Suppressor macrophage treated with lipopolysaccharide for 1 hour (primary cell): ENCODE measurements at regions not wholly inside any gene's neighbourhood (a gene's known extent, or its start where the extent isn't known, plus 50 kb on each side); places are given as distances from the start of the nearest gene placed in this dataset.
A peak's percentile ranks its signal among the peaks of the same experiment; 100 is the strongest.
"Not testable (repeated sequence)": the region's sequence is repeated elsewhere in the genome, so short reads cannot be mapped to it uniquely, and the experiment has no call there.

Experiments used
- DNase-seq, 3 donors: peaks; one replicate each; pipeline ENCODE4 v3.0.0-alpha.2; 2020 to 2022

DNA sequence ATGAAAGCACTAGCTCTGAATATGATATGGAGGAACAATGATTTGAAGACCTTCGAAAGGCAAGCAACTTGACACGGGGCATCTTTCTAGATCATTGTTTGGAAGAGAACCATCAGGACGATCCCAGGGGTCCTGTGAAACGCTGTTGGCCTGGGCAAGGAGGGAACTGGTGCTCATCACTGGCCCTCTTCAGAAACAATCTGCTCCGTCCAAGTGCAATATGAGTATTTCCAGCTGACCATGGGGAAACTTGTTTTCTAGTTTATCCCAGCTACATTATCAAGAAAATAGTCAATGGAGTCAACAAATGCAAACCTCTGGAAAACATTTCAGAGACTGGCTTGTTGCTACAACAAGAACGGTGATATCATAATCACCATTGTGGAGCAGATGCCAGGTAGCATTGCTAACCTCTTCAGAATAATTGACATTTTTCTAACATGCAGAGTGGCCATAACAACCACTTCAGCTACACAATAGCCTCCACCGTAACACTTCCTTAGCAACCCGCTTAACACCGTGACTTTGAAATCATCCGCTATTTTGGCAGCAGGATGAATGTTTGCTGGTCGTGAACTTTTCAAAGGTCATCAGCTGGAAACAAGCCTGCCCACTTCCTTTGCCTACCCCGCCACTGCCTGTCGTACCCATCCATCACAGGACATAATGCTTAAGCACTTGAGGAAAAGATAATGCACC is 112.0 kb upstream of the PDE10A start:
- DNase-seq: no peak

DNA sequence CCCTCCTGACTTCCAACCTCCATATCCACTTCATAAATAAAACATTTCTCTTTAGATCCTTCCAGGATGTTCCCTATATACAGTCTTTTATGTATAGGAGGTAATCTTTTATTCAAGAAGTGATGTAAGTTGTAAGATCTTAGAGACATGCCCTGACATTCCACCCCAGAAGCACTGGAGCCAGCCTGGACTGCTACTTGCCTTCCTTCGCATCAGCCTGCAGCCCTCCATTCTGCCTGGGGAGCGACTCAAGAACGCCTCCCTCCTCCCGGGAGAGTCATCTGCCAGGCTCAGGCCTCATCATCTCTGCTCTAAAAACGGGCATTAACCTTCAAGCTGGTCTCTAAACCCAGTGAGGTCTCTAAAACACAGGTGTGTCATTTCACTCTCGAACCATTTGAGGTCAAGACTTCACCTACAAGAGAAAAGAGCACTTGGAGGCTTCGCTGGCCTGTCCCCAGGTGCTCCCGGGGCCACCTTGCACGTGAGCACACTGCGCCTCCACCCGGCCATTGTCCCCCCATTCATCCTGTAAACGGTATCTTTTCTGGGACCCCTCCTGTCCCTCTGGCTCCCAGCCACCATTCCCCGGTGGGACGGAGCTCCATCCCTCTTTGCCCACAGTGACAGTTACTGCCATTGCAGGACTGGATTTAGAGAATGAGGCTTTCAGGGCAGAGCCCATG is 107.5 kb upstream of the PDE10A start:
- DNase-seq: no peak

DNA sequence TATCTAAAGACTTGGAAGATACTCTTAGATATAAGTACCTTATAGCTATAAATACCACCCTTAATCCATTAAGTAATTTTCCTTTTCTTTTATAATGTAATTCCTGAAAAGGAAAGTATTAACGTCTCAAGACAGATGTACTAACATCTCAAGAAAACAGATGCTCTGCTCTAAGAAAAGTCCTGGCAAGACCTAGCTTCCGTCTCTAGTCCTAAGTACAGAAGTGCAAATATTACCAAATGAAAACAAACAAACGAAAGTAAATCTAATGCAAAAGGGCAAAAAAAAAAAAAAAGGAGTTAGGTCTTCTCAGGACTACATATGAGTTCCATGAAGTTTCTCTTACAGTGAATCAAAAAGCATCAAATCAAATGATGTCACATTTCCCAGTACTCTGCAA is 106.8 kb upstream of the PDE10A start:
- DNase-seq: no peak

DNA sequence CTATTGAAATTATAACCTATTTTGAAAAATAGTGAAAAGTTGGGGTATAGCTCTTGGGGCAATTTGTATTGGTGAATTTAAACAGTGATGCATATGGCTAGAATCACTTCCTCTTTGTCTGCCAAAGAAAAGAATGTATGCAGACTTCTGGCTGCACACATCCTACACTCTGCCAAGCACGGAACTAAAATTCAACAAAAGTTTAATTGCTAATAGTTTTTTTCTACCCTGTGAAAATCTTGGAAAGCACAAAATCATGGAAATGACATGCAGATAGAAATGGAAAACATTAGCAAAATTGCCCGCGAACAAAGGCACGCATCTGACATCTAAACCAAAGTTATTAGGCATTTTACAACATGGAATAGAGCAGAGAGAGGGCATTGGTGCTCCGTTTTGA is 106.4 kb upstream of the PDE10A start:
- DNase-seq: no peak

DNA sequence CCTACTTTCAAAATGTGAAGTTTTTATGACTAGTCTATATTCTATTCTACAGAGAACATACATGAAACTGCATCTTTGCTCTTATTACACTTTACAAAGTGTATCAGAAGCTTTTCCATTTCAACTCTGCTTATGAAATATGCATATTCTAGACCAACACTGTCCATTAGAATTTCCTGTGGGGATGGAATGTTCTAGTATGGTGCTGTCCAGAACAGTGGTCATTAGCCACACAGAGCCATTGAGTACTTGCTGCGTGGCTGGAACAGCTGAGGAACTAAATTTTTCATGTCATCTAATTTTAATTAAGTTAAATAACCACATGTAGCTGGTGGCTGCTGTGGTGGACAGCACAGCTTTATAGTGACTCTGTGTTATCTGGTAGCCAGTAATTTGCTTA is 105.9 kb upstream of the PDE10A start:
- no peak for DNase-seq

DNA sequence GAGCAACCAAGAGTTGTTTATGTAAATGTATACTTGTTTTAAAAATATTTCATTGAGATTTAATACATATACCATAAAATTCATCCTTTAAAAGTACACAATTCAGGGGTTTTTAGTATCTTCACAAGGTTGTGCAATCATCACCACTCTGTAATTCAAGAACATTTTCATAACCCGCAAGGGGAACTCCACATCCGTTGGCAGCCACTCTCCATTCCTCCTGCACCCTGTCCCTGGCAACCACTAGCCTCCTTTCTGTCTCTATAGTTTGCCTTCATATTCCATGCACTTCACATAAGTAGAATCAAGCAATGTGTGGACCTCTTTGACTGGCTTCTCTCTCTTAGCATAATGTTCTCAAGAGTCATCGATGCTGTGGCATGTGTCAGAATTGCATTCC is 104.2 kb upstream of the PDE10A start:
- DNase-seq: peak in 1 of 3 donors; percentile 27

DNA sequence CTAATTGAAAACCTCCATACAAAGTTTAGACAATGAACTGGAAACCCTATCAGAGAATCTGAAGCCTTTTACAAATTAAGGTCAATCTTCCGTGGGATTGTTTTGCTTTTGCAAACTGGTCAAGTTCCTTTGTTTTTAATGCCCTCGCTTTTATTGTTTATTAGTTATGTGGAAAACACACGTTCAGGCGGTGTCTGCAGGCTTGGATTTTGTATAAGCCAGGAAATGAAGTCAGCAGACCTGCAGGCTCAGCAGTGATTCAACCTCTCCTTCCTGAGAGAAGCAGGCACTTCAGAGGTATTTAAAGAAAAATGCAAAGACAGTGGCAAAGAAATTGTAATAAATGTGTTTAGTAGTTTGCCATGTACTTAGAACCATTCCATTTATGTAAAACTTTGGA is 103.4 kb upstream of the PDE10A start:
- no peak for DNase-seq

DNA sequence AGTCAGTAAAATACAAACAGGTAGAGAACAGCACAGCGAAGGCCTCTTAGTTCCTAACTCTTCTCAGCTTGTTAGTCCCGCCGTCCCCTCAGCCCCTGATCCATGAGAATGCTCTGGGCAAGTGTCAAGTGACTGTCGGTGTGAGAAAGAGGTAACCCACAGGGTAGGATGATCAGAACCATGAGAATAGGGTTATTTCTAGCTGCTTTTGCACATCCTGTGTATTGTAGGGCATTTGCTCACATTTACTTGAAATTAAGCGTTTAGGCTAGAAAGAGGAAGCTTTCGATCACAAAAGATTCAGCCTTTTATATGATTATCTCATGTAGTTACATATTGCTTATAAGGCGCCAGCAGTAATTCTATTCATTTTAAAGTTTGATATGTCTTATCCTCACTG is 103.0 kb upstream of the PDE10A start:
- DNase-seq: no peak

DNA sequence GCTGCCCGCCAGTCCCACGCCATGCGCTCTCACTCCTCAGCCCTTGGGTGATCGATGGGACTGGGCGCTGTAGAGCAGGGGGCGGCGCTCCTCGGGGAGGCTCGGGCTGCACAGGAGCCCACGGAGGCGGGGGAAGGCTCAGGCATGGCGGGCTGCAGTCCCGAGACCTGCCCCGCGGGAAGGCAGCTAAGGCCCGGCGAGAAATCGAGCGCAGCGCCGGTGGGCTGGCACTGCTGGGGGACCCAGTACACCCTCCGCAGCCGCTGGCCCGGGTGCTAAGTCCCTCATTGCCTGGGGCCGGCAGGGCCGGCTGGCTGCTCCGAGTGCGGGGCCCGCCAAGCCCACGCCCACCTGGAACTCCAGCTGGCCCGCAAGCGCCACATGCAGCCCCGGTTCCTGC is 102.2 kb upstream of the PDE10A start:
- DNase-seq: not testable (repeated sequence)

DNA sequence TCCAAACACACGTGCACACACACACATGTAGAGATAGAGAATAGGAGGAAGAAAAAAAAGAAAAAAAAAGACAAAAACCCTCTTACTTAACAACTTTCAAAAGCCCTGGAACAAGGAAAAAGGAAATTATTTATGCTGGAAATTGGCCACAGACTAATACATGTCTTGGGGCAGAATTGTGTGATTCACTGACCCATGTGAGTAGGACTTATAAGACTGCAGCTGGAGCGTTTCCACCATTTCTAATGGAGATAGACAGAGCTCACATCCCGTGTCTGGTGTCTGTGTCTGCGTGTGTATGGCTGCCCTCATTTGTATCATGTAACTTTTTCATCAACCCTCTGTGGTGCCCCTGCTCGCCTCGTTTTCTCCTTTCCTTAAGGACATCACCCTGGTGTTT is 99.8 kb upstream of the PDE10A start:
- no peak for DNase-seq

DNA sequence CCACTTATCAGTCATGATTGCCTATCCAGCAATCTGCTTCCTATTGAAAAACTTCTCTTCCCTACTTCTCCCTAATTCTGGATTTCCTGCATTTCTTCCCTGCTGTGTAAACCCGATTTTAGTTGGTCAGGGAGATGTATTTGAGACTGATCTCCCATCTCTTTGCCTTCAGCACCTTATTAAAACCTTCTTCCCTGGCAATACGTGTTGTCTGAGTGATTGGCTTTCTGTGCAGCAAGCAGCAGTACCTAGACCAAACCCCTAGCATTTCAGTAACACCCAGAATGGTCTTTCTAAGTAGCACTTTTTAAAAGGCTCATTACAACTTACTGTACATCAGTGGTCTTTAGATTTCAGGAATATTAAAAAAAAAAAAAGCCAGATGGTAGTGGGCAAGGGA is 99.1 kb upstream of the PDE10A start:
- DNase-seq: no peak

DNA sequence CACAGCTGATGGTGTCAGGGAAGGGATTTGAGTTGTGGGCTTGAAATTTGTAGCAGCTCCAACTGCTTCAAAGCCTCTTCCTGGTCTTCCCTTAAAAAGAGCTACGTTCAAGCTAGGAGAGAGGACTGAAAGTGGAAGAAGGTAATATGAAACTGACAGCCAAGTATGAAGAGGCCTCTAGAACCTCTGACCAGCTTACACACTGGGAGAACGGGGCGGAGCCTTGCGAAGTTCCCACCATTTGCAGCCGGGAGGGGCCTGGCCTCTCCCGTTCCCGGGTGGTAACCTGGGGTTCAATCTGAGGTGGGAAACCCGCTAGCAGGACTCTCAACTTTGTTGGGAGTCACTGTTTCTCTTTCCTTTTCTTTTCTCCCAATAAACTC is 97.8 kb upstream of the PDE10A start:
- DNase-seq: no peak

DNA sequence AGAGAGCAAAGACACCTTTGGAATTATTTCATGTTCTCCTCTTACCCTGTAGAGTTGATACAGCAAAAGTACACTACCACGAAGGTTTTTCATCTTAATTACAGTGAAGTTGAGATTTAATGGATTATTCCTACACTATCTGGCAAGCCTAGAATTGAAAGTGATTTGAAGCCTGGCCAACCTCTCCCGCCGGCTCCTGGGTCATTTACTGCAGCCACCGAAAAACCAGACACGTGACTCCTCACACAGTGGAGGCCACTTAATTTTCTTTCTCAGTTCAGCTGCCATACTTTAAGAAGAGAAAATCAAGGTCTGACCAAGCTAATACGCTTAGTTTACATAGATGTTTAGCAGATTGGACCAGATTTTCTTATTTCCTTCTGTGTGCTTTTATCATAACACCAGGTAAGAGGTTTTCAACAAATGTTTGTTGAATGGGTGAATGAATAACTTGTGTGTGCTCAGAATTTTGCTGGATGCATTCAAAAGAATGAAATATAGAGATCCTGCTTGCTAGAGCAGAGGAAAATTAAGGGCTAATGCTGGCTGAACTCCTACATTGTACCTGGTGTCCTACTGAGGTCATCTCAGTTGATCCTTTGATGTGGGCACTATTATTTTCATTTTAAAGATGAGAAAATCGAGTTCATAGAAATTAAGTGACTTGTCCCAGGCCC is 97.2 kb upstream of the PDE10A start:
- DNase-seq: no peak

DNA sequence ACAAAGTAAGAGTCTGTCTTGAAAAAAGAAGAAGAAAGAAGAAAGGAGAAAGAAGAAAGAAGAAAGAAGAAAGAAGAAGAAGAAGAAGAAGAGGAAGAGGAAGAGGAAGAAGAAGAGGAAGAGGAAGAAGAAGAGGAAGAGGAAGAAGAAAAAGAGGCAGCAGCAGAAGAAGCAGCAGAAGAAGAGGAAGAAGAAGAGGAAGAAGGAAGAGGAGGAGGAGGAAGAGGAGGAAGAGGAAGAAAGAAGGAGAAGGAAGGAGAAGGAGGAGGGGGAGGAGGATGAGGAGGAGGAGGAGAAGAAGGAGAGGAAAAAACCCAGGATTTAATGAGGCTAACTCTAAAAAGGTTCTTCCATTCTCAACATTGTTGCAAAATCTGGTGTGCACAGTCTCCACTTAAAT is 95.4 kb upstream of the PDE10A start:
- DNase-seq: no peak

DNA sequence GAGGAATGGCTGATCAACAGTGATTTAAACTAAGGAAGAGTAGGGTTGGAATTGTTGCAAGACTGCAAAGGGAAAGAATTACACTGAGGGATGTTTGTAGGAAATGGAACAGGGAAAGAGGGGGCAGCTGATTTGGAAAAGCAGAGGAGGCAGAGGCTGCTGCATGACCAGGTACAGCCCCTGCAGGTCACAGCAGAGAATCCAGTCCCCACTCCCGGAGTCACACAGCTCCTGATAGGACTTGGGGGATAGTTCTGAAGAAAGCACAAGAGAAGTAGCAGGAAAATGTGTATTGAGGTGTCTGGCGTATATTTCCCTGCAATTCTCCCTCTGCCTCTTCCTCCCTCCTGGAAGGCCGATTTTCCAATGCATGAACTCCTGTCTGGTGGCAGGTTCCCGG is 92.5 kb upstream of the PDE10A start:
- no peak for DNase-seq

DNA sequence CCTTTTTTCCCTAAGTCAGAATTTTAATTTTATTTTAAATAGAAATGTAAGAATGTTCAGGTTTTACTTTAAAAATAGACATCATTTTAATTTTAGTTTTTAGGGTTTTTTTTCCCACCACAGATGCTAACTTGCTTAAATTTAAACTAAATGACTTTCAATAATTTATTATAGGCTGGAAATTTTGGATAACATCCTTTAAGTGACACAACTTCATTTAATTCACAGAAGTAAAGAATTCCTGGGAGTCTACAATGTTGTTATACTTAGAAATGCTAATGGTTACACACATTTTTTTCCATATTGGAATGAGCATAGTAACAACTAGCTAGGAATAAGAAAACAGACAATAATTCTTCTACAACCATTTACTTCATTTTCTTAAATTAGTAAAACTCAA is 90.5 kb upstream of the PDE10A start:
- no peak for DNase-seq

DNA sequence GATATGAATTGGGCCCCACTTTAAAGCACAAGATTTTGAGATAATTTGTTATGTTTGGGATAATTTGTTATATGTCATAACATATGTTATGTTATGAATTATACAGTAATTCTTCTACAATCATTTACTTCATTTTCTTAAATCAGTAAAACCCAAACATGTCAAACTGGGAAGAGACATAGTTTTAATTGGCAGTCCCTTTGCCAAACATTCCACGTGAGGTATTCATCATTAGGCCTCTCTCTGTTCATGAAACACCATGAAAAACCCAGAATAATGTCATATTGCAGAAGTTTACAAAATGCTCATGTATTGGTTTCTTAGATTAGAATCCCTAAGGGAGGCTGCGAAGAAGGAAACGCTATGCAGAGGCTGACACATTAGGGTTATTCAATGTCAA is 89.4 kb upstream of the PDE10A start:
- DNase-seq: no peak

DNA sequence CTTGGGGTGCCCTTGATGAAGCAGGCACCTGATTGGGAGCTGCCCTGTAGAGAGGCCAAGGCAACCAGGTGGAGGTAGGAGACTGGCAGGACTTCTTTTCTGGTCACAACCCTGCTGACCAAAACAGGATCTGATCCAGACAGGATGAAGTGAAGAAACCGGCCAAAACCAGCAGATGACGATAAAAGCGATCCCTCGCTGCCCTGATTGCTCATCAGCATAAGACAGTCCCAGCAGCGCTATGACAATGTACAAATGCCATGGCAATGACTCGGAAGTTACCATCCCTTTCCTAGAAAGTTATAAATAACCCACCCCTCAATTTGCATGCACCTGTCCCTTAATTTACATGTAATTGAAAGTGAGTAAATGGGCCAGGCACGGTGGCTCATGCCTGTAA is 88.4 kb upstream of the PDE10A start:
- no peak for DNase-seq

DNA sequence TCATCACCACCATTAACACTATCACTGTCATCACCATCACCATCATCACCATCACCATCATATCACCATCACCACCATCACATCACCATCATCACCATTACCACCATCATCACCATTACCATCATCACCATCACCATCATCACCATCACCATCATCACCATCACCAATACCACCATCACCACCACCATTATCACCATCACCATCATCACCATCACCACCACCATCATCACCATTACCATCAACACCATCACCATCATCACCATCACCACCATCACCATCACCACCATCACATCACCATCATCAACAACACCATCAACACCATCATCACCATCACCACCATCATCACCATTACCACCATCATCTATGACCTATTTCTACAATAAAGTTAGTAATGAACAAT is 86.1 kb upstream of the PDE10A start:
- DNase-seq: no peak

DNA sequence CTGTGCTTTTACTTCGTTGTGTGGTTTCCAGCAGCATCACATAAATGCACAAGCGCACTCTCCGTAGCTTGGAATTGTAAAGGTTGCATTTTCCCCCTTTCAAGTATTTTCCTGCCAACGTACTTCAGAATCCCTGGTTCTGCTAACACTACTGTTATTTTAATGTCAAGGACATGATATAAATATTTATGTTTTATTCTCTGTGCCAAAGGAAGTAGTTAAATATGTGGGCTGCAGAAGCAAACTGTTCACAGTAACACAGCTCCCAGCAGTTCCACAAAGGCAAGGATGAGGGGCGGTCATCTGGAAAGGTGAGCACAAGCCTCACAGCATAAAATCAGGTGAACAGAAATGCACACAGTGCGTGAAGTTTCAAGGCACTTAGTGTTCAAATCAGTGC is 85.3 kb upstream of the PDE10A start:
- no peak for DNase-seq

DNA sequence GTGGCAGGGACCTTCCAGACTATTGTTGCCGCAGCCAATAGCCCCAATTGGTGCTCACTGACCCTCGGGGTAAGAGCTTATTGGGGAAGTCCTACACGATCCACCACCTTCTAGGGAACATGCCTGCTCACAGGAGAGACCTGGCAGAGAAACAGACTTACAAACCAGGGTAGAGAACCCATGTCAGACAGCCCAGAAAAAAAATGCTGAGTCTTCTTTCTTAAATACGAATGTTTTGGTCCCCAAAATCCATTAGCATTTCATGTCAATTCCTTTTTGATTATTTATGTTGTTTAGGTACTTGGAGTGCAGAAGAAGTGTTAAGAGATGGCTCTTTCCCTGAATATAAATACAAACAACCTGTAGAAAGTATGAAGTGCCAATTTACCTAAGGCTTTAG is 84.9 kb upstream of the PDE10A start:
- no peak for DNase-seq

DNA sequence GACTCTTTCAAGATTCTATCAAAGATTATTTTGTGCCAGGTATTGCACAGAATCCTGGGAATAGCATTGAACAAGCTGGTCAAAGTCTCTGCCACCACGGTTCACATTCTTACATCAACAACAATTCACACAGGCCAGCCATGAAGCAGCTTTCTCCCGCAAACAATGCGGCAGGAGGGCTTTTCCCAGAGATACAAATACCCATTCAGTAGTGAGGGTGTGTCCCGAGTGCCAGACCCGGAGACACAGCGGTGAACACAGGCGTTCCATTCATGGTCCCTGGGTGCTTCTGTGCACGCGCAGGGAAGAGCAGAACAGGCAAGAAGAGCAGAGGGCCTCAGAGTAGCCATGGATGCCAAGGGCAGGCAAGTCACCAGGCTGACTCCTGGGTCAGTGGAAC is 83.3 kb upstream of the PDE10A start:
- no peak for DNase-seq

DNA sequence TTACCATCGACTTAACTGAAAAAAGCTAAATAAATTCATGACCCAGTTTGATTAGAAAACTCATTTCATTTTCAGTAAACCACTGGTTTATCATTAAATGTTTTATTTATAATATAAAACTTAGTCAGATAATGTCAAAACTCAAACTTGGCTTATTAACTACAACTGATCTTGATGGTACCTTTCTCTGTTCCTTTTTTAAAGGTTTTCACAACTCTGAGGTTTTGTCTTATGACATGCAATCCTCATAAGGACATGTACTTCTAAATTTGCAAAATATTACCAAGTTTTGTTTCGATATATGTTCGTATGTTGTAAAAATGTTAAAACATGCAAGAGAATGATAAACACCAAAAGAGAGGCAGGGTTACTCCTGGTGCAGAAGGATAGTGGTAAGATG is 82.5 kb upstream of the PDE10A start:
- no peak for DNase-seq

DNA sequence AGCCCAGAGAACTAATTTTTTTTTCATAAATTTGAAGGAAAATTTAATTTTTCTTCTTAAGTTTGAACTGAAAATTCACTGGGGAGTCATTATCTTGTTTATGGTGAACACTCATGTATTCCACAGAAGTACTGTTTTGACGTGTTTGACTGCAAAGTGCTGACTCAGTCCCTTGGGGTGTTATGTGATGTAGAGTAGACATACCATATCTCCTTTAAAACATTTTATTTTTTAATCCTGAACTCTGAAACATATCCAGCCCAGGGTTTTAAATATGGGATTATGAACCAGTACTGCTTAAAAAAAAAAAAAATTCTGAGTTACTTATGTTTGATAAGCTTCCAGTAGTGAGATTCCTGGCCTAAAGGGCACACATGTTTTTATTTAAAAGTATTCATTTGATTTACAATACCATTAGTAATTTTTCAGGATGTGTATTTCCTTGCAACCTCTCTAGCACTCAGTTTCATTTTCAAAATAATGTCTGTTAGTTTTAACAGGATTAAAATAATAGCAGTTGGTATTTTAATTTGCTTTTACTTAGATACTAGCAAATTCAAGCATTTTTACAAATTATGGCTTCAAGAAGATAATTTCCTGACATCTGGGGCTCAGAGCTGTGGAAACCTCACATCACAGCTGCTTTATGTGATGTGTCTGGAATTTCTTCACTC is 81.7 kb upstream of the PDE10A start:
- DNase-seq: no peak
